ENCODE measurements at regions not wholly inside any gene's neighbourhood (a gene's known extent, or its start where the extent isn't known, plus 50 kb on each side); places are given as distances from the start of the nearest gene placed in this dataset.

DNA sequence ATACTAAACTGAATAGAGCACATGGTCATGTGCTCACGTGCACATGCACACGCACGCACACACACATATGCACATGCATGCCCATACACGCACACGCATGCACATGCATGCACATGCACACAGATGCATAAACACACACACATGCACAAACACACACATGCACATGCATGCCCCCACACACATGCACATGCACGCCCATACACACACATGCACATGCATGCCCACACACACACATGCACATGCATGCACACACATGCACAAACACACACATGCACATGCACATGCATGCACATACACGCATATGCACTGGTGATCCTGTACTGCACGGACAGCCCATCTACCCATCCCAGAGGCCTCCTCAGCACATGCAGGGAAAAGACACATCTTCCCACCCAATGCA, 426.6 kb downstream of the OCA2 start:
- H3K4me1 ChIP-seq (ENCODE audit: insufficient read depth) = peaks cover 7% of the 10 kb centered on the region; the same call in 1 of the 2 replicates
- no peak overlapping the region for H3K4me3 Mint-ChIP-seq
- H3K4me1 Mint-ChIP-seq = peaks cover 19% of the 10 kb centered on the region
- no peak overlapping the region for H3K27ac ChIP-seq (ENCODE audit: low read depth)
- no peaks in the 10 kb centered on the region for H3K36me3 ChIP-seq (ENCODE audit: insufficient read depth)
- no peak for ATAC-seq
- H3K9me2 ChIP-seq (ENCODE audit: insufficient read depth) = 0 out of 2 replicates have a peak, but pooled peaks cover under 1% of the 10 kb centered on the region
- H3K9me3 Mint-ChIP-seq = no peaks in the 10 kb centered on the region
- no peaks in the 10 kb centered on the region; the same call in 2 of the 3 replicates for H3K36me3 Mint-ChIP-seq (ENCODE audit: low read depth)
- H3K27me3 ChIP-seq (ENCODE audit: insufficient read depth) = no peaks in the 10 kb centered on the region
- H3K27ac Mint-ChIP-seq = no peak overlapping the region
- no peaks in the 10 kb centered on the region for H3F3A ChIP-seq (replicated peaks; ENCODE audit: low read depth)
- TF ChIP-seq EZH2 (IDR thresholded peaks at IDR 0.05; ENCODE audit: low read depth, unreplicated experiment) (no peak), POLR2AphosphoS5 (IDR thresholded peaks at IDR 0.05; ENCODE audit: low read depth) (no peak), ZNF331 (CRISPR knock-in tag; IDR thresholded peaks at IDR 0.05; ENCODE audit: low read depth) (no peak), NANOG (IDR thresholded peaks at IDR 0.05; ENCODE audit: borderline replicate concordance) (no peak), ZNF114 (CRISPR knock-in tag; IDR thresholded peaks at IDR 0.05) (no peak)
- TF ChIP-seq, protein P1, sequence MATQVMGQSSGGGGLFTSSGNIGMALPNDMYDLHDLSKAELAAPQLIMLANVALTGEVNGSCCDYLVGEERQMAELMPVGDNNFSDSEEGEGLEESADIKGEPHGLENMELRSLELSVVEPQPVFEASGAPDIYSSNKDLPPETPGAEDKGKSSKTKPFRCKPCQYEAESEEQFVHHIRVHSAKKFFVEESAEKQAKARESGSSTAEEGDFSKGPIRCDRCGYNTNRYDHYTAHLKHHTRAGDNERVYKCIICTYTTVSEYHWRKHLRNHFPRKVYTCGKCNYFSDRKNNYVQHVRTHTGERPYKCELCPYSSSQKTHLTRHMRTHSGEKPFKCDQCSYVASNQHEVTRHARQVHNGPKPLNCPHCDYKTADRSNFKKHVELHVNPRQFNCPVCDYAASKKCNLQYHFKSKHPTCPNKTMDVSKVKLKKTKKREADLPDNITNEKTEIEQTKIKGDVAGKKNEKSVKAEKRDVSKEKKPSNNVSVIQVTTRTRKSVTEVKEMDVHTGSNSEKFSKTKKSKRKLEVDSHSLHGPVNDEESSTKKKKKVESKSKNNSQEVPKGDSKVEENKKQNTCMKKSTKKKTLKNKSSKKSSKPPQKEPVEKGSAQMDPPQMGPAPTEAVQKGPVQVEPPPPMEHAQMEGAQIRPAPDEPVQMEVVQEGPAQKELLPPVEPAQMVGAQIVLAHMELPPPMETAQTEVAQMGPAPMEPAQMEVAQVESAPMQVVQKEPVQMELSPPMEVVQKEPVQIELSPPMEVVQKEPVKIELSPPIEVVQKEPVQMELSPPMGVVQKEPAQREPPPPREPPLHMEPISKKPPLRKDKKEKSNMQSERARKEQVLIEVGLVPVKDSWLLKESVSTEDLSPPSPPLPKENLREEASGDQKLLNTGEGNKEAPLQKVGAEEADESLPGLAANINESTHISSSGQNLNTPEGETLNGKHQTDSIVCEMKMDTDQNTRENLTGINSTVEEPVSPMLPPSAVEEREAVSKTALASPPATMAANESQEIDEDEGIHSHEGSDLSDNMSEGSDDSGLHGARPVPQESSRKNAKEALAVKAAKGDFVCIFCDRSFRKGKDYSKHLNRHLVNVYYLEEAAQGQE (IDR thresholded peaks at IDR 0.05; ENCODE audit: unreplicated experiment) = no peak
- TF ChIP-seq, protein P2, sequence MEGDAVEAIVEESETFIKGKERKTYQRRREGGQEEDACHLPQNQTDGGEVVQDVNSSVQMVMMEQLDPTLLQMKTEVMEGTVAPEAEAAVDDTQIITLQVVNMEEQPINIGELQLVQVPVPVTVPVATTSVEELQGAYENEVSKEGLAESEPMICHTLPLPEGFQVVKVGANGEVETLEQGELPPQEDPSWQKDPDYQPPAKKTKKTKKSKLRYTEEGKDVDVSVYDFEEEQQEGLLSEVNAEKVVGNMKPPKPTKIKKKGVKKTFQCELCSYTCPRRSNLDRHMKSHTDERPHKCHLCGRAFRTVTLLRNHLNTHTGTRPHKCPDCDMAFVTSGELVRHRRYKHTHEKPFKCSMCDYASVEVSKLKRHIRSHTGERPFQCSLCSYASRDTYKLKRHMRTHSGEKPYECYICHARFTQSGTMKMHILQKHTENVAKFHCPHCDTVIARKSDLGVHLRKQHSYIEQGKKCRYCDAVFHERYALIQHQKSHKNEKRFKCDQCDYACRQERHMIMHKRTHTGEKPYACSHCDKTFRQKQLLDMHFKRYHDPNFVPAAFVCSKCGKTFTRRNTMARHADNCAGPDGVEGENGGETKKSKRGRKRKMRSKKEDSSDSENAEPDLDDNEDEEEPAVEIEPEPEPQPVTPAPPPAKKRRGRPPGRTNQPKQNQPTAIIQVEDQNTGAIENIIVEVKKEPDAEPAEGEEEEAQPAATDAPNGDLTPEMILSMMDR (conservative IDR thresholded peaks at IDR 0.05; ENCODE audit: low read depth in 2 of 2) = no peak
- no peak overlapping the region for H3K4me3 ChIP-seq
- no peak overlapping the region for H2AFZ ChIP-seq
- DNase-seq (ENCODE audit: low spot score) = no peak
- H3K4me2 ChIP-seq = no peak overlapping the region
- H3K79me2 ChIP-seq (replicated peaks; ENCODE audit: insufficient read depth) = no peaks in the 10 kb centered on the region
- peaks cover 19% of the 10 kb centered on the region for H3K27me3 Mint-ChIP-seq (ENCODE audit: insufficient read depth, low read depth, poor library complexity)
- no peaks in the 10 kb centered on the region for H4K20me1 ChIP-seq (replicated peaks; ENCODE audit: insufficient read depth)

GRCh38 chr15:27671819-27672437, 427.2 kb downstream of the OCA2 start:
- no peak overlapping the region for H3K27ac Mint-ChIP-seq
- Histone ChIP-seq H3K79me2 (replicated peaks; ENCODE audit: insufficient read depth) (no peaks in the 10 kb centered on the region), H4K20me1 (replicated peaks; ENCODE audit: insufficient read depth) (no peaks in the 10 kb centered on the region), H3K27ac (ENCODE audit: low read depth) (no peak overlapping the region), H3K4me3 (no peak overlapping the region), H2AFZ (no peak overlapping the region), H3K27me3 (ENCODE audit: insufficient read depth) (no peaks in the 10 kb centered on the region), H3K4me1 (ENCODE audit: insufficient read depth) (peaks cover 7% of the 10 kb centered on the region; the same call in 1 of the 2 replicates), H3F3A (replicated peaks; ENCODE audit: low read depth) (no peaks in the 10 kb centered on the region), H3K36me3 (ENCODE audit: insufficient read depth) (no peaks in the 10 kb centered on the region), H3K4me2 (no peak overlapping the region), H3K9me2 (ENCODE audit: insufficient read depth) (no peaks in the 10 kb centered on the region)
- H3K36me3 Mint-ChIP-seq (ENCODE audit: low read depth) = no peaks in the 10 kb centered on the region; the same call in 2 of the 3 replicates
- H3K27me3 Mint-ChIP-seq (ENCODE audit: insufficient read depth, low read depth, poor library complexity) = peaks cover 18% of the 10 kb centered on the region
- no peaks in the 10 kb centered on the region for H3K9me3 Mint-ChIP-seq
- TF ChIP-seq, protein P3, sequence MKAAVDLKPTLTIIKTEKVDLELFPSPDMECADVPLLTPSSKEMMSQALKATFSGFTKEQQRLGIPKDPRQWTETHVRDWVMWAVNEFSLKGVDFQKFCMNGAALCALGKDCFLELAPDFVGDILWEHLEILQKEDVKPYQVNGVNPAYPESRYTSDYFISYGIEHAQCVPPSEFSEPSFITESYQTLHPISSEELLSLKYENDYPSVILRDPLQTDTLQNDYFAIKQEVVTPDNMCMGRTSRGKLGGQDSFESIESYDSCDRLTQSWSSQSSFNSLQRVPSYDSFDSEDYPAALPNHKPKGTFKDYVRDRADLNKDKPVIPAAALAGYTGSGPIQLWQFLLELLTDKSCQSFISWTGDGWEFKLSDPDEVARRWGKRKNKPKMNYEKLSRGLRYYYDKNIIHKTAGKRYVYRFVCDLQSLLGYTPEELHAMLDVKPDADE (IDR thresholded peaks at IDR 0.05) = no peak
- TF ChIP-seq NANOG (IDR thresholded peaks at IDR 0.05; ENCODE audit: borderline replicate concordance) = no peak
- TF ChIP-seq, protein P2 (conservative IDR thresholded peaks at IDR 0.05; ENCODE audit: low read depth in 2 of 2) = no peak
- no peak for TF ChIP-seq POLR2AphosphoS5 (IDR thresholded peaks at IDR 0.05; ENCODE audit: low read depth)
- no peak for TF ChIP-seq ZNF114 (CRISPR knock-in tag; IDR thresholded peaks at IDR 0.05)
- TF ChIP-seq EZH2phosphoT487 (IDR thresholded peaks at IDR 0.05; ENCODE audit: unreplicated experiment) = no peak
- TF ChIP-seq, protein P1 (IDR thresholded peaks at IDR 0.05; ENCODE audit: unreplicated experiment) = no peak
- ATAC-seq = peak; percentile 41; the same call in 2 of the 3 replicates
- no peak for DNase-seq (ENCODE audit: low spot score)
- no peak overlapping the region for H3K4me3 Mint-ChIP-seq
- H3K4me1 Mint-ChIP-seq = peaks cover 18% of the 10 kb centered on the region
